ENCODE measurements at regions not wholly inside any gene's neighbourhood (a gene's known extent, or its start where the extent isn't known, plus 50 kb on each side); places are given as distances from the start of the nearest gene placed in this dataset.

GRCh38 chr6:62530985-62531384, 245.0 kb upstream of the KHDRBS2 start:
- TF ChIP-seq HDGF (IDR thresholded peaks at IDR 0.05; ENCODE audit: borderline replicate concordance) (no peak), CTBP1 (IDR thresholded peaks at IDR 0.05; ENCODE audit: borderline replicate concordance) (no peak), TARDBP (IDR thresholded peaks at IDR 0.05) (no peak), ELF4 (IDR thresholded peaks at IDR 0.05) (no peak), SUZ12 (IDR thresholded peaks at IDR 0.05) (no peak), BHLHE40 (IDR thresholded peaks at IDR 0.05; ENCODE audit: borderline replicate concordance) (no peak), PKNOX1 (IDR thresholded peaks at IDR 0.05) (no peak), ZNF384 (IDR thresholded peaks at IDR 0.05) (no peak), L3MBTL2 (conservative IDR thresholded peaks at IDR 0.05) (no peak), FOXA1 (IDR thresholded peaks at IDR 0.05) (no peak), FOXM1 (IDR thresholded peaks at IDR 0.05; ENCODE audit: borderline replicate concordance) (no peak), SP1 (IDR thresholded peaks at IDR 0.05) (no peak)
